H1 (cell line): ENCODE measurements at regions not wholly inside any gene's neighbourhood (a gene's known extent, or its start where the extent isn't known, plus 50 kb on each side); places are given as distances from the start of the nearest gene placed in this dataset.
"Not testable (repeated sequence)": the region's sequence is repeated elsewhere in the genome, so short reads cannot be mapped to it uniquely, and the experiment has no call there.

Experiments used
- CTCF ChIA-PET: fragments of 300-600 bp; sonication (Branson Sonifier 250); formaldehyde crosslinking; loops from one replicate; lab custom pipeline; 2021; ENCODE audit not compliant: partially characterized antibody; lab: Charles Lee
- POLR2A ChIA-PET: fragments of 300-600 bp; sonication (Branson Sonifier 250); formaldehyde crosslinking; loops from one replicate; lab custom pipeline; 2021; ENCODE audit warnings: inconsistent platforms; ENCODE audit not compliant: partially characterized antibody; lab: Charles Lee
- DNase-seq, 2 experiments: peaks; one replicate each; pipeline versions ENCODE4 v3.0.0 to v3.0.0-alpha.2; 2010 to 2022; ENCODE audit warnings: low spot score in 2 of 2, low read depth in 1 of 2, mixed read lengths in 1 of 2
- FAIRE-seq: peaks from 2 replicates; lab custom pipeline; 2011; peaks lifted over from hg19 to GRCh38; lab: Jason Lieb, UNC
- H2AFZ ChIP-seq: 2 replicates; pipeline ENCODE4 v1.8.1; 2012; ENCODE audit warnings: low read length, inconsistent platforms
- H2AK5ac ChIP-seq: 2 replicates; pipeline ENCODE4 v1.6.1; 2013; ENCODE audit warnings: low read depth, low read length
- H2BK120ac ChIP-seq: replicated peaks from 2 replicates; pipeline ENCODE3; 2013; ENCODE audit warnings: low read depth, low read length, inconsistent platforms
- H2BK12ac ChIP-seq: 2 replicates; pipeline ENCODE4 v1.6.1; 2013; ENCODE audit warnings: low read depth, low read length
- H2BK15ac ChIP-seq: 2 replicates; pipeline ENCODE4 v1.6.1; 2013; ENCODE audit warnings: low read length
- H2BK20ac ChIP-seq: 2 replicates; pipeline ENCODE4 v1.6.1; 2013; ENCODE audit warnings: low read length
- H2BK5ac ChIP-seq: 2 replicates; pipeline ENCODE4 v1.6.1; 2013; ENCODE audit warnings: low read depth, low read length
- H3K14ac ChIP-seq: 2 replicates; pipeline ENCODE4 v1.6.1; 2013; ENCODE audit warnings: inconsistent platforms; ENCODE audit not compliant: insufficient read length
- H3K18ac ChIP-seq: 2 replicates; pipeline ENCODE4 v1.6.1; 2013; ENCODE audit warnings: low read length; ENCODE audit errors: extremely low read depth
- H3K23ac ChIP-seq: 2 replicates; pipeline ENCODE4 v1.6.1; 2013; ENCODE audit warnings: inconsistent platforms; ENCODE audit not compliant: insufficient read length
- H3K23me2 ChIP-seq: 2 replicates; pipeline ENCODE4 v1.6.1; 2013; ENCODE audit warnings: low read depth, low read length
- H3K27ac ChIP-seq: 2 replicates; pipeline ENCODE4 v1.6.1; 2011; ENCODE audit warnings: low read depth, low read length, inconsistent platforms
- H3K27me3 ChIP-seq, 4 experiments: replicated peaks in 1 of 4; 1 replicate in 1 of 4; 2 replicates in 3 of 4; pipeline versions ENCODE4 v1.6.1 to v1.8.1; 2011 to 2013; ENCODE audit warnings: low read length in 3 of 4, mild to moderate bottlenecking in 3 of 4, inconsistent platforms in 2 of 4, mixed read lengths in 2 of 4, moderate library complexity in 1 of 4; ENCODE audit not compliant: control insufficient read depth in 3 of 4, insufficient read depth in 3 of 4; ENCODE audit errors: extremely low read depth in 1 of 4
- H3K36me3 ChIP-seq, 4 experiments: 2 replicates each; pipeline versions ENCODE4 v1.6.1 to v1.8.1; 2011 to 2013; ENCODE audit warnings: mild to moderate bottlenecking in 4 of 4, low read length in 3 of 4, moderate library complexity in 2 of 4, control low read depth in 1 of 4, inconsistent platforms in 1 of 4; ENCODE audit not compliant: insufficient read depth in 4 of 4, control insufficient read depth in 2 of 4
- H3K4ac ChIP-seq: replicated peaks from 2 replicates; pipeline ENCODE3; 2013; ENCODE audit warnings: low read length, low read depth, mixed read lengths, inconsistent platforms; ENCODE audit not compliant: insufficient read length
- H3K4me1 ChIP-seq, 4 experiments: replicated peaks in 1 of 4; 1 replicate in 1 of 4; 2 replicates in 3 of 4; pipeline versions ENCODE4 v1.6.1 to v1.8.1; 2011 to 2013; ENCODE audit warnings: low read length in 3 of 4, inconsistent platforms in 2 of 4, mixed read lengths in 1 of 4; ENCODE audit not compliant: insufficient read depth in 4 of 4, control insufficient read depth in 3 of 4
- H3K4me2 ChIP-seq, 2 experiments: 2 replicates each; pipeline versions ENCODE4 v1.6.1 to v1.8.1; 2011 to 2013; ENCODE audit warnings: low read depth in 2 of 2, low read length in 2 of 2, control low read depth in 1 of 2, inconsistent platforms in 1 of 2, mild to moderate bottlenecking in 1 of 2; ENCODE audit not compliant: insufficient read depth in 1 of 2
- H3K4me3 ChIP-seq, 4 experiments: fragments of 200-600, 300-600 bp in 1 of 4; sonication (generic), shearing (Covaris generic), sonication (Bioruptor Twin) in 1 of 4; 2 replicates each; pipeline versions ENCODE4 v1.5.1 to v1.8.1; 2011 to 2016; ENCODE audit warnings: low read length in 4 of 4, low read depth in 3 of 4, control low read depth in 2 of 4, inconsistent platforms in 2 of 4, mild to moderate bottlenecking in 2 of 4, mixed read lengths in 1 of 4, moderate library complexity in 1 of 4; ENCODE audit not compliant: insufficient read depth in 2 of 4; ENCODE audit errors: extremely low read depth in 1 of 4
- H3K56ac ChIP-seq: replicated peaks from 2 replicates; pipeline ENCODE3; 2013; ENCODE audit warnings: low read depth, mild to moderate bottlenecking, mixed read lengths, low read length, inconsistent platforms; ENCODE audit not compliant: insufficient read length
- H3K79me1 ChIP-seq: 2 replicates; pipeline ENCODE4 v1.6.1; 2013; ENCODE audit warnings: low read depth, low read length, control low read depth
- H3K79me2 ChIP-seq, 2 experiments: 2 replicates each; pipeline versions ENCODE4 v1.6.1 to v1.8.1; 2012 to 2013; ENCODE audit warnings: low read length in 2 of 2, mild to moderate bottlenecking in 2 of 2, inconsistent platforms in 1 of 2; ENCODE audit not compliant: insufficient read depth in 2 of 2, control insufficient read depth in 1 of 2
- H3K9ac ChIP-seq, 4 experiments: replicated peaks in 1 of 4; 1 replicate in 1 of 4; 2 replicates in 3 of 4; pipeline versions ENCODE4 v1.6.1 to v1.8.1; 2011 to 2013; ENCODE audit warnings: low read depth in 3 of 4, low read length in 3 of 4, control low read depth in 2 of 4, mild to moderate bottlenecking in 2 of 4, moderate library complexity in 2 of 4, inconsistent platforms in 1 of 4; ENCODE audit errors: extremely low read depth in 1 of 4
- H3K9me3 ChIP-seq, 2 experiments: 2 replicates each; pipeline versions ENCODE4 v1.6.1 to v1.8.1; 2012 to 2013; ENCODE audit warnings: mild to moderate bottlenecking in 2 of 2, moderate library complexity in 2 of 2, control low read depth in 1 of 2, inconsistent platforms in 1 of 2, low read depth in 1 of 2, low read length in 1 of 2, mixed read lengths in 1 of 2; ENCODE audit not compliant: insufficient read depth in 2 of 2
- H4K20me1 ChIP-seq, 2 experiments: replicated peaks in 1 of 2; 2 replicates each; pipeline versions ENCODE3 to v1.8.1; 2011 to 2013; ENCODE audit warnings: inconsistent platforms in 2 of 2, low read length in 2 of 2, mild to moderate bottlenecking in 1 of 2; ENCODE audit not compliant: insufficient read depth in 2 of 2, control insufficient read depth in 1 of 2
- H4K5ac ChIP-seq: 2 replicates; pipeline ENCODE4 v1.6.1; 2013; ENCODE audit warnings: low read length, low read depth, mixed read lengths, inconsistent platforms; ENCODE audit not compliant: insufficient read length
- H4K8ac ChIP-seq: 2 replicates; pipeline ENCODE4 v1.8.0; 2013; ENCODE audit warnings: mild to moderate bottlenecking, moderate library complexity, low read length, inconsistent platforms; ENCODE audit not compliant: insufficient read depth; ENCODE audit errors: extremely low read depth
- H4K91ac ChIP-seq: replicated peaks from 2 replicates; pipeline ENCODE3; 2013; ENCODE audit warnings: low read length, mixed read lengths, inconsistent platforms; ENCODE audit not compliant: insufficient read length
- WGBS, 2 experiments: shearing (Covaris generic) in 1 of 2; methylation state at CpG; one replicate each; pipeline versions ENCODE4 v1.1.6 to v1.1.7; 2013 to 2015; ENCODE audit warnings: low lambda C conversion rate in 2 of 2, mixed read lengths in 2 of 2, inconsistent platforms in 1 of 2, low coverage in 1 of 2, missing lambda C conversion rate in 1 of 2; ENCODE audit not compliant: insufficient replicate concordance in 2 of 2, insufficient coverage in 1 of 2, insufficient read length in 1 of 2; ENCODE audit errors: extremely low coverage in 1 of 2, missing lambda C conversion rate in 1 of 2; 5-methylcytosine and 5-hydroxymethylcytosine counted together

- H4K91ac ChIP-seq, H3K23me2 ChIP-seq, H3K36me3 ChIP-seq, H3K18ac ChIP-seq, H3K79me2 ChIP-seq, H3K4me2 ChIP-seq, H3K79me1 ChIP-seq, H2BK5ac ChIP-seq, DNase-seq, H4K5ac ChIP-seq, H3K23ac ChIP-seq, H4K20me1 ChIP-seq, H2AK5ac ChIP-seq, H3K14ac ChIP-seq, FAIRE-seq, H2BK120ac ChIP-seq, H3K56ac ChIP-seq, H2BK20ac ChIP-seq, H2AFZ ChIP-seq, H2BK12ac ChIP-seq, H3K4me3 ChIP-seq, H3K9me3 ChIP-seq, POLR2A ChIA-PET, H3K27ac ChIP-seq, H4K8ac ChIP-seq, H3K27me3 ChIP-seq, H3K9ac ChIP-seq: not testable (repeated sequence)
- Histone ChIP-seq H3K4ac (peak overlapping the region; percentile 69), H3K4me1 (peaks cover 0 to 15% (median 9%) of the 10 kb centered on the region in 4 experiments; a peak in 6 of 7 replicates), H2BK15ac (peak overlapping the region; percentile 88; the same call in 1 of the 2 replicates)
- WGBS, 2 experiments = 92% methylated on average over 7 of the region's 11 CpGs; no CpG with 5 or more reads in 1 of the 2 experiments
- CTCF ChIA-PET = interaction anchor here (0.6 to 3.0 kb wide), 5 partner anchors 14 to 80 kb away, joined by 3 to 8 read pairs (median 3); no protein-coding TSS in a partner anchor
These were observed 162.0 kb upstream of the GSE1 start for GRCh38 chr16:85451142-85451541.
